ENCODE measurements at regions not wholly inside any gene's neighbourhood (a gene's known extent, or its start where the extent isn't known, plus 50 kb on each side); places are given as distances from the start of the nearest gene placed in this dataset.

- TF ChIP-seq POLR2A (IDR thresholded peaks at IDR 0.05) = no peak
- no peak for TF ChIP-seq POLR2AphosphoS5 (IDR thresholded peaks at IDR 0.05)
- no peak for TF ChIP-seq CTCF (IDR thresholded peaks at IDR 0.05)
- no peak for TF ChIP-seq EP300 (IDR thresholded peaks at IDR 0.05; ENCODE audit: low read depth)
Measured at GRCh38 chr1:222087221-222087920, 345.5 kb upstream of the DUSP10 start.
